DND-41 (cell line): ENCODE measurements at regions not wholly inside any gene's neighbourhood (a gene's known extent, or its start where the extent isn't known, plus 50 kb on each side); places are given as distances from the start of the nearest gene placed in this dataset.

Source experiments
- EZH2 ChIP-seq: IDR thresholded peaks from 3 replicates; pipeline ENCODE4 v1.6.1; 2012; ENCODE audit warnings: borderline replicate concordance, low read depth, mild to moderate bottlenecking, moderate library complexity, low read length, inconsistent platforms; ENCODE audit not compliant: severe bottlenecking
- TF ChIP-seq, protein P1 (sequence below): IDR thresholded peaks from 2 replicates; pipeline ENCODE4 v1.5.1; 2012; ENCODE audit warnings: borderline replicate concordance, low read length, moderate library complexity, mild to moderate bottlenecking; ENCODE audit not compliant: poor library complexity, severe bottlenecking; ENCODE audit errors: extremely low read depth

GRCh38 chr17:45692661-45693060 lies 91.5 kb upstream of the CRHR1 start:
- TF ChIP-seq, protein P1, sequence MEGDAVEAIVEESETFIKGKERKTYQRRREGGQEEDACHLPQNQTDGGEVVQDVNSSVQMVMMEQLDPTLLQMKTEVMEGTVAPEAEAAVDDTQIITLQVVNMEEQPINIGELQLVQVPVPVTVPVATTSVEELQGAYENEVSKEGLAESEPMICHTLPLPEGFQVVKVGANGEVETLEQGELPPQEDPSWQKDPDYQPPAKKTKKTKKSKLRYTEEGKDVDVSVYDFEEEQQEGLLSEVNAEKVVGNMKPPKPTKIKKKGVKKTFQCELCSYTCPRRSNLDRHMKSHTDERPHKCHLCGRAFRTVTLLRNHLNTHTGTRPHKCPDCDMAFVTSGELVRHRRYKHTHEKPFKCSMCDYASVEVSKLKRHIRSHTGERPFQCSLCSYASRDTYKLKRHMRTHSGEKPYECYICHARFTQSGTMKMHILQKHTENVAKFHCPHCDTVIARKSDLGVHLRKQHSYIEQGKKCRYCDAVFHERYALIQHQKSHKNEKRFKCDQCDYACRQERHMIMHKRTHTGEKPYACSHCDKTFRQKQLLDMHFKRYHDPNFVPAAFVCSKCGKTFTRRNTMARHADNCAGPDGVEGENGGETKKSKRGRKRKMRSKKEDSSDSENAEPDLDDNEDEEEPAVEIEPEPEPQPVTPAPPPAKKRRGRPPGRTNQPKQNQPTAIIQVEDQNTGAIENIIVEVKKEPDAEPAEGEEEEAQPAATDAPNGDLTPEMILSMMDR = no peak
- no peak for TF ChIP-seq EZH2
